Activated CD8-positive, alpha-beta memory T cell treated with anti-CD3 and anti-CD28 coated beads for 36 hours (primary cell): ENCODE measurements at regions not wholly inside any gene's neighbourhood (a gene's known extent, or its start where the extent isn't known, plus 50 kb on each side); places are given as distances from the start of the nearest gene placed in this dataset.

Experiments used
- CTCF ChIA-PET: fragments of 350-600 bp; sonication (Branson Sonifier 250); formaldehyde crosslinking; loops from one replicate; lab custom pipeline; 2021; ENCODE audit warnings: antibody characterized with exemption; lab: Charles Lee
- POLR2A ChIA-PET: fragments of 350-600 bp; sonication (Branson Sonifier 250); formaldehyde crosslinking; loops from one replicate; lab custom pipeline; 2021; ENCODE audit warnings: antibody characterized with exemption; lab: Charles Lee

DNA sequence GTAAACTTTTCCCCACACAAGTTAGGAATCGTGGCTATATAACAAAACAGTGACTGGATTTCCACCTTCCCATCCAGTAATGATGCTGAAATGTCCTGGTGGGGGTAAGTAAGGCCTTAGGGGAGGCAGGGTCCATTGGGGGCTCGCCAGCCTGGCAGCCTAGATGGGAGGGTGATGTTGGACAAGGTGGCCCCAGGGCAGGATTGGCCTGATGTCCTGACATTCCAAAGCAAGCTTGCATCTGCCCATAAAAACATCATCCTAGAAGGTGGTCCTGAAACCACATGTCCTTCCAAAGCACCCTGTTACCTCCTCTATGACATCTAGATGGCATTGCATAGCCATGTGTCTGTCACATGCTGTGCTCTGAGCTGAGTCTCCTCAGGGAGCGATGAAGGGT lies 54.1 kb upstream of the RAB6C start:
- ChIA-PET POLR2A (no interaction called here), CTCF (no interaction called here)

DNA sequence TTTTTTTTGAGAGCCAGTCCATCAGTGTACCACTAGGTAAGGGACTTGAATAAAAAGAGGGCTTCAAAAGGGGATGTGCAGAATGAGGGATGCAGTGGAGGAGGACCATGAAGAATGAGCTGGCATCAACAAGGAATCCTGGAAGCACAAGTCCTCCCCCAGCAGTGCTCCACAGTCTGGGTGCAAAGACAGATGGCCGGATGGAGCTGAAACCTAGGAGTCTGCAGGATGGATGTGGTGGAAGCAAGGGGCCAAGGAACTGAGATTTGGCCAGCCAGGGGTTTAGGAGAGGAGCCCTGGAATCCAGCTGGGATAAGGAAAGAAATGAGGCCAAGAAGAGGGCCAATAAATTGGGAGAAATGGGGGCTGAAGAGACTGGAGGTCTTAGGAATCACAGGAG lies 51.8 kb upstream of the RAB6C start:
- POLR2A ChIA-PET: no interaction called here
- CTCF ChIA-PET: no interaction called here

DNA sequence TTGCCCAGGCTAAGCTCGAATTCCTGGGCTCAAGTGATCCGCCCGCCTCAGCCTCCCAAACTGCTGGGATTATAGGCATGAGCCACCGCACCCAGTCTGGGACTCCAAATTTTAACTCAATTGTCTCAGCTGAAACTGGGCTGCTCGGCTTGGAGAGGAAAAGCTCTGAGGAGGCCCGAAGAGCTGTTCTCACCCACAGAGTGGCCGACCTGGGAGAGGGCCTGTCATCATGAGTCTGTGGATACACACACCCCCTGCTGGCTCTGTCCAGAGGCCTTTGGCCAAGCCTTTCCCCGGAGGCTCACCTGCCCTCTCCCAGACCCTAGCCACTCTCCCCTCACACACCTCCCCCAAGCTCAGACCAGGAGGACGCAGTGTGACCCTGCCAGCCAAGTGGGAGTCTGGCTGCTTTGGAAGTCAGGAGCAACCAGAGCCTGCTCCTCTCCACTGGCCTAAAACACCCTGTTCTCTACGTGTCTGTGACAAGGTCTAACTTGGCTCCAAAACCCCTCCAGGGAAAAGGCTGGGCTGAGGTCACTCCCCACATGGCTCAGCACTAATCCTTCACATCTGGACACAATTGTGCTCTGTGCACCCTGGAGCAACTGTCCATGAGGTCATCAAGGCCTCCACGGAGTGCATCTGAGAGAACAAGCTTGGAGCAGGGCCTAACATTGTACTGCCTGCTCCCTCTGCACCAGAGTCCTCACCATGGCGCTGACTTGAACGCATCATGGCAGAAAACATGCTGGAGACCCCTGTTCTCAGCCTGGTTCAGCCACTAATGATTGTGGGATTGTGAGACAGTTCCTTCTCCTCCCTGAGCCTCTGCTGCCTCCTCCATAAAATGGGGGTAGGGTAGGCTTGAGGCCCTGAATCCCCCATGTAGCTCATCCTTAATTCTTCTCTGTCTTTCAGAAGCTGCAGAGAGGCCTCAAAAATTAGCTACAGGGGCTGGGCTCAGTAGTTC lies 49.9 kb upstream of the RAB6C start:
- ChIA-PET CTCF (no interaction called here), POLR2A (no interaction called here)
